DOHH2 (cell line): ENCODE measurements at regions not wholly inside any gene's neighbourhood (a gene's known extent, or its start where the extent isn't known, plus 50 kb on each side); places are given as distances from the start of the nearest gene placed in this dataset.

ENCODE experiments used
- H3F3A ChIP-seq: fragments of 200-600 bp; sonication (generic), shearing (Covaris generic); 2 replicates; pipeline ENCODE4 v1.6.0; 2016; ENCODE audit warnings: antibody characterized with exemption, mild to moderate bottlenecking; ENCODE audit not compliant: control insufficient read depth, insufficient read depth
- H3K27ac ChIP-seq: fragments of 200-600 bp; sonication (generic); 2 replicates; pipeline ENCODE4 v1.5.1; 2014; ENCODE audit warnings: low read depth, mild to moderate bottlenecking, low read length, moderate library complexity
- H3K27me3 ChIP-seq: fragments of 200-600 bp; sonication (generic); 2 replicates; pipeline ENCODE4 v1.6.1; 2014; ENCODE audit warnings: mild to moderate bottlenecking, low read length, mixed read lengths; ENCODE audit not compliant: control insufficient read depth
- H3K36me3 ChIP-seq: fragments of 200-600 bp; sonication (generic); 2 replicates; pipeline ENCODE4 v1.6.1; 2014; ENCODE audit warnings: mild to moderate bottlenecking, low read length, moderate library complexity, mixed read lengths; ENCODE audit not compliant: control insufficient read depth
- H3K4me1 ChIP-seq: fragments of 200-600 bp; sonication (generic); 2 replicates; pipeline ENCODE4 v1.6.1; 2014; ENCODE audit warnings: mild to moderate bottlenecking, low read length, mixed read lengths; ENCODE audit not compliant: control insufficient read depth
- H3K4me2 ChIP-seq: fragments of 200-600 bp; sonication (generic); 2 replicates; pipeline ENCODE4 v1.6.0; 2014; ENCODE audit warnings: mild to moderate bottlenecking, low read length, moderate library complexity
- H3K4me3 ChIP-seq: fragments of 200-600 bp; sonication (generic); 2 replicates; pipeline ENCODE4 v1.5.1; 2014; ENCODE audit warnings: mild to moderate bottlenecking, low read length, mixed read lengths
- H3K79me2 ChIP-seq: fragments of 200-600 bp; sonication (generic); 2 replicates; pipeline ENCODE4 v1.6.1; 2014; ENCODE audit warnings: mild to moderate bottlenecking, low read length, mixed read lengths; ENCODE audit not compliant: control insufficient read depth
- H3K9me2 ChIP-seq: fragments of 200-600 bp; sonication (generic); replicated peaks from 2 replicates; pipeline ENCODE4 v1.6.1; 2014; ENCODE audit warnings: mild to moderate bottlenecking, low read length, mixed read lengths; ENCODE audit not compliant: control insufficient read depth
- H3K9me3 ChIP-seq: fragments of 200-600 bp; sonication (generic); 2 replicates; pipeline ENCODE4 v1.6.1; 2014; ENCODE audit warnings: antibody characterized with exemption, low read length, mixed read lengths; ENCODE audit not compliant: control insufficient read depth, insufficient read depth
- H4K20me1 ChIP-seq: fragments of 200-600 bp; sonication (generic); 2 replicates; pipeline ENCODE4 v1.6.0; 2014; ENCODE audit warnings: low read depth, mild to moderate bottlenecking, antibody characterized with exemption, low read length, moderate library complexity; ENCODE audit not compliant: control insufficient read depth, insufficient read depth
- EZH2phosphoT487 ChIP-seq: fragments of 200-600 bp; sonication (generic); IDR thresholded peaks from 2 replicates; pipeline ENCODE4 v1.6.1; 2017; ENCODE audit warnings: borderline replicate concordance, mild to moderate bottlenecking, antibody characterized with exemption, low read length, moderate library complexity, mixed read lengths
- TF ChIP-seq, protein P1 (sequence below): fragments of 200-600 bp; sonication (generic); IDR thresholded peaks from one replicate; pipeline ENCODE4 v1.5.1; 2014; ENCODE audit warnings: antibody characterized with exemption, mild to moderate bottlenecking, low read depth, low read length; ENCODE audit not compliant: poor library complexity, severe bottlenecking

DNA sequence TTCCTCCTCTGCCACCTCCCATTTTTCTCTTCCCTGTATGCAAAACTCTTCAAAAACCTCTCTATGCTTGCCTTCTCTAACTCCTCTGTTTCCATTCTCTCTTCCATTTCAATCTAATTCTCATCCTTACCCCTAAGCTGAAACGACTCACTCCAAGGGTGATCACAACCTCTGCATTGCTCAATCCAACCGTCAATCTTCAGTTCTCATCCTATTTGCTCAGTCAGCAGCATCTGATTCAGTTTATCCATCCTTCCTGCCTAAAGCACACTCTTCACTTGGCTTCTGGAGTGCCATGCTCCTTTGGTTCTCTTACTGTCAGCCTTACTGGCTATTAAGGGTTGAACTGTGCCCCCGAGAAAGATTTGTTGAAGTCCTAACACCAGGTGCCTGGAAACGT is 163.5 kb upstream of the NEBL start:
- H4K20me1 ChIP-seq: no peaks in the 10 kb centered on the region
- no peaks in the 10 kb centered on the region for H3K9me2 ChIP-seq
- H3K4me3 ChIP-seq: no peak overlapping the region
- no peaks in the 10 kb centered on the region for H3F3A ChIP-seq
- peaks cover 5% of the 10 kb centered on the region; the same call in 1 of the 2 replicates for H3K4me1 ChIP-seq
- H3K27me3 ChIP-seq: peaks cover 4% of the 10 kb centered on the region; the same call in 1 of the 2 replicates
- H3K79me2 ChIP-seq: no peaks in the 10 kb centered on the region
- H3K9me3 ChIP-seq: peaks cover 4% of the 10 kb centered on the region; the same call in 1 of the 2 replicates
- no peak overlapping the region for H3K4me2 ChIP-seq
- H3K36me3 ChIP-seq: no peaks in the 10 kb centered on the region
- TF ChIP-seq, protein P1, sequence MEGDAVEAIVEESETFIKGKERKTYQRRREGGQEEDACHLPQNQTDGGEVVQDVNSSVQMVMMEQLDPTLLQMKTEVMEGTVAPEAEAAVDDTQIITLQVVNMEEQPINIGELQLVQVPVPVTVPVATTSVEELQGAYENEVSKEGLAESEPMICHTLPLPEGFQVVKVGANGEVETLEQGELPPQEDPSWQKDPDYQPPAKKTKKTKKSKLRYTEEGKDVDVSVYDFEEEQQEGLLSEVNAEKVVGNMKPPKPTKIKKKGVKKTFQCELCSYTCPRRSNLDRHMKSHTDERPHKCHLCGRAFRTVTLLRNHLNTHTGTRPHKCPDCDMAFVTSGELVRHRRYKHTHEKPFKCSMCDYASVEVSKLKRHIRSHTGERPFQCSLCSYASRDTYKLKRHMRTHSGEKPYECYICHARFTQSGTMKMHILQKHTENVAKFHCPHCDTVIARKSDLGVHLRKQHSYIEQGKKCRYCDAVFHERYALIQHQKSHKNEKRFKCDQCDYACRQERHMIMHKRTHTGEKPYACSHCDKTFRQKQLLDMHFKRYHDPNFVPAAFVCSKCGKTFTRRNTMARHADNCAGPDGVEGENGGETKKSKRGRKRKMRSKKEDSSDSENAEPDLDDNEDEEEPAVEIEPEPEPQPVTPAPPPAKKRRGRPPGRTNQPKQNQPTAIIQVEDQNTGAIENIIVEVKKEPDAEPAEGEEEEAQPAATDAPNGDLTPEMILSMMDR: no peak
- no peak for TF ChIP-seq EZH2phosphoT487
- no peak overlapping the region for H3K27ac ChIP-seq

DNA sequence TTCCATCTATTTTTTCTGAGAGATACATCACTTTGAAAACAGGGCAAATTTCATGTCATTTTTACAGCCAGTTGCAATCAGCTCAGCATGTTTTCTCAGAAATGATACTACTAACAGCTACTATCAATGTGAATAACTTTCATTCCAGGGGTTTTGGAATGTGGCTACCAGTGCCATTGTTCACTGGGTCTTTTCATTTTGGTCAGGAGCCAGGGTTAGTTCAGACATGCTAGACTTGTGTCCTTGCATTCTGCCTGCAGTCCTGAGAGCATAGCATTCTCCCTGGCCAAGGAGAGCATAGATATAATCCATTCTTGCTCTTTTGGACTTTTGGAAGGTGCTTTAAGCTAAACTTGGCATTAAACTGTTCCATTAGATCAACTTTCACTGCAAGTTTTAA is 160.9 kb upstream of the NEBL start:
- H3K27me3 ChIP-seq: no peaks in the 10 kb centered on the region
- no peak overlapping the region for H3K4me3 ChIP-seq
- H3K36me3 ChIP-seq: no peaks in the 10 kb centered on the region
- TF ChIP-seq, protein P1: no peak
- no peak for TF ChIP-seq EZH2phosphoT487
- no peaks in the 10 kb centered on the region for H3F3A ChIP-seq
- H3K27ac ChIP-seq: no peak overlapping the region
- H3K9me3 ChIP-seq: peaks cover 4% of the 10 kb centered on the region; the same call in 1 of the 2 replicates
- no peaks in the 10 kb centered on the region for H3K79me2 ChIP-seq
- no peaks in the 10 kb centered on the region for H3K9me2 ChIP-seq
- no peaks in the 10 kb centered on the region for H4K20me1 ChIP-seq
- H3K4me1 ChIP-seq: no peaks in the 10 kb centered on the region
- H3K4me2 ChIP-seq: no peak overlapping the region

DNA sequence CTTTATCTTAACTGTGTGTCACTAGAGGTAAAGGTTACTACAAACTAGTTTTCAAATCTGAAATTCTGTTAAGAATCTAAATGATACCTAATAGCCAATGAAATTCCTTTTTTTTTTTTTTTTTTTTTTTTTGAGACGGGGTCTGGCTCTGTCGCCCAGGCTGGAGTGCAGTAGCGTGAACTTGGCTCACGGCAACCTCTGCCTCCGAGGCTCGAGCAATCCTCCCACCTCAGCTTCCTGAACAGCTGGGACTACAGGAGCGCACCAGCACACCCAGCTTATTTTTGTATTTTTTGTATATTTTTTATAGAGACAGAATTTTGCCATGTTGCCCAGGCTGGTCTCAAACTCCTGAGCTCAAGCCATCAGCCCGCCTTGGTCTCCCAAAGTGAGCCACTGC is 160.3 kb upstream of the NEBL start:
- no peak overlapping the region for H3K4me2 ChIP-seq
- H3K4me1 ChIP-seq: no peaks in the 10 kb centered on the region
- H4K20me1 ChIP-seq: no peaks in the 10 kb centered on the region
- no peaks in the 10 kb centered on the region for H3F3A ChIP-seq
- no peaks in the 10 kb centered on the region for H3K27me3 ChIP-seq
- H3K79me2 ChIP-seq: no peaks in the 10 kb centered on the region
- no peak overlapping the region for H3K27ac ChIP-seq
- H3K4me3 ChIP-seq: no peak overlapping the region
- H3K36me3 ChIP-seq: no peaks in the 10 kb centered on the region
- TF ChIP-seq EZH2phosphoT487: no peak
- H3K9me2 ChIP-seq: no peaks in the 10 kb centered on the region
- peaks cover 4% of the 10 kb centered on the region; the same call in 1 of the 2 replicates for H3K9me3 ChIP-seq

DNA sequence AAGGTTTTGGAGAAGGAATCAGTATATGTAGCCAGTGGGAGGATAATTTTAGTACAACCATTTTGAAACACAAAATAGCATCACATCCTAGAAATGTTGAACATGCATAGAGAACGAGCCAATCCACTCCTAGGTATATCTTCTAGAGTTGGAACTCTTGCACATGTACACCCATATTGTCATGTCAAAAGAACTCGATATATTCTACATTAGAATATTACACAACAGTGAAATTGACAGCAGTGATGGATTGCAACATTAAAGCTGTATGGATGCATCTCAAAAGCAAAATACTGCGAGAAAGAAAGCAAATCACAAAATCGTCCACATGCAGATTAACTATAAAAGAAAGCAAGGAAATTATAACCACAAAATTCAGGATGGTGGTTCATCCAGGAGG is 159.3 kb upstream of the NEBL start:
- H3K4me2 ChIP-seq: no peak overlapping the region
- H3K9me2 ChIP-seq: no peaks in the 10 kb centered on the region

More for the DNA sequence above, 159.3 kb upstream of the NEBL start:
- H3K4me3 ChIP-seq: no peak overlapping the region
- H3F3A ChIP-seq: no peaks in the 10 kb centered on the region
- no peaks in the 10 kb centered on the region for H3K27me3 ChIP-seq
- H3K27ac ChIP-seq: no peak overlapping the region
- TF ChIP-seq, protein P1: no peak
- TF ChIP-seq EZH2phosphoT487: no peak
- H3K36me3 ChIP-seq: no peaks in the 10 kb centered on the region
- H4K20me1 ChIP-seq: no peaks in the 10 kb centered on the region
- no peaks in the 10 kb centered on the region for H3K79me2 ChIP-seq
- no peaks in the 10 kb centered on the region for H3K4me1 ChIP-seq
- peaks cover 4% of the 10 kb centered on the region; the same call in 1 of the 2 replicates for H3K9me3 ChIP-seq
